Stimulated activated CD8-positive, alpha-beta memory T cell treated with anti-CD3 and anti-CD28 coated beads, Interleukin-7, amount 100 ng/mL, for 48 hours (primary cell): ENCODE measurements at regions not wholly inside any gene's neighbourhood (a gene's known extent, or its start where the extent isn't known, plus 50 kb on each side); places are given as distances from the start of the nearest gene placed in this dataset.

Experiments used
- DNase-seq, 2 donors: peaks; one replicate each; pipeline ENCODE4 v3.0.0-alpha.2; 2020; ENCODE audit warnings: low read depth in 1 of 2; ENCODE audit errors: extremely low read depth in 1 of 2

DNA sequence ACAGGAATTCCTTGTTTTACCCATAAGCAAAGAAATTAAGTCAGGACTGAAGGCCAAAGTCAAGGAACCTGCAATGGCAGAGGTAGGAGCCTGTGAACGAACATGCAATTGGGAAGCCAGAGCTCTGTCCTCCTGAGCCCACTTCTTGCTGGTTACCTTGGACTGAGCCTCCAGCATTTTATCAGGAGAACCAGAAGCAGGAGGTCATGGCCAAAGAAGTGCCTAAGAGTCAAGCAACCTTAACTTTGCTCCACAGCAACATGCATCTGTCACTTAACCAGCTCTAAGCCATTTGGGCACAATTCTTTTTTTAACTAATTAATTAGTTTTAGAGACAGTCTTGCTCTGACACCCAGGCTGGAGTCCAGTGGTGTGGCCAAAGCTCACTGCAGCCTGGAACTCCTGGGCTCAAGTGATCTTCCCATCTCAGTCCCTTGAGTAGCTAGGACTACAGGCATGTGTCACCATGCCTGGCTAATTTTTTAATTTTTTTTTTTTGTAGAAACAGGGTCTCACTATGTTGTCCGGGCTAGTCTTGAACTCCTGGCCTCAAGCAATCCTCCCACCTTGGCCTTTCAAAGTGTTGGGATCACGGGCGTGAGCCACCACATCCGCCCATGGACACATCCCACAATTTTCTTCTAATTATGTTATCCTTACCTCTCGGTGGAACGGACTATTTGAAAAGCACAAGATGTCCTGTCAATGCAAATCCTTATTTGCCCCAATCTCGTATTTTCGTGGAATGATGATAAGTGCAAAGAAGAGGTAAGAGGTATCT, 334.2 kb downstream of the CD83 start:
- no peak for DNase-seq

DNA sequence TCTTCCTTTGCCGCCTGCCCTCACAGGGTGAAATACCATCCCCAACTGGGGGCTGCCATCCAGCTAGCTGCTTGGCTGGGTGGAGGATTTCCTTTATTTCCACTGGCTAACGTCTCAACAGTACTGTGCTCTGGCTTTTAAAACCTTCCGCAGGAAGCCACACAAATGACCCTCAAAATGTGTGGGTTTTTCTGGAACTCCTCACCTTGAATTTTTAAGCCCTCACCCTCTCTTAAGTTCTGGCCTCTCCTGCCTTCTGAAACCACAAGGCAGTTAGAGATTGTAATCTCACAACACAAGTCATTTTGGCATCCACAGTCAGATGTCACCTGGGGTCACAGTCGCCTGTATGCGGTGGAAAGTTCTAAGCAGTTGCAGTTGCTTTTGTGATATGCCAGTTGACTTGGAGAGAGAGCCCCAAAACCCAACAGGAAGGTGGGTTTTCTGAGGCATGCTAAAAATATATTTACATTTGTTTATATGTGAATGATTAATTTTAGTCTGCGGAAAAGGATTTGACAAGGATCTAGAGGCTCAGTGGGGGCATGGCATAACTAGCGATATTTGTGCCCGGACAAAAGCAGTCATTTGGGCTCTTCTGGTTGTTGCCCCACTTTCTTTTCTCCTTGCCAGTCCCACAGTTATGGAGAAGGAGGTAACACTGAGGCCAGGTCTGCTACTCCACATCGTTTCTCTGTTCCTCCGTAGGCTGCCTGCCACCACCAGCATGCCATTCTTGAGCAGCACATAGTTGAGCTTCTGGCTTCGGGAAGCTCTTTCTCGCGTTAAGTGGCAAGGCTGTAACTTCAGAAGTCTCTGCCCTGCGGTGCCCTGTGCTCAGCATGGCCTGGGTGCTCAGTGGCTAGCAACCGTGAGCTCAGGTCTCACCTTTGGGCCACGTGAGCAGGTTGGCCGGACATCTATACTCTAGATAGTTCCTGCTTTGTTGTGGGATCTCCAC, 335.3 kb downstream of the CD83 start:
- peak; percentile 27 to 78 for DNase-seq

DNA sequence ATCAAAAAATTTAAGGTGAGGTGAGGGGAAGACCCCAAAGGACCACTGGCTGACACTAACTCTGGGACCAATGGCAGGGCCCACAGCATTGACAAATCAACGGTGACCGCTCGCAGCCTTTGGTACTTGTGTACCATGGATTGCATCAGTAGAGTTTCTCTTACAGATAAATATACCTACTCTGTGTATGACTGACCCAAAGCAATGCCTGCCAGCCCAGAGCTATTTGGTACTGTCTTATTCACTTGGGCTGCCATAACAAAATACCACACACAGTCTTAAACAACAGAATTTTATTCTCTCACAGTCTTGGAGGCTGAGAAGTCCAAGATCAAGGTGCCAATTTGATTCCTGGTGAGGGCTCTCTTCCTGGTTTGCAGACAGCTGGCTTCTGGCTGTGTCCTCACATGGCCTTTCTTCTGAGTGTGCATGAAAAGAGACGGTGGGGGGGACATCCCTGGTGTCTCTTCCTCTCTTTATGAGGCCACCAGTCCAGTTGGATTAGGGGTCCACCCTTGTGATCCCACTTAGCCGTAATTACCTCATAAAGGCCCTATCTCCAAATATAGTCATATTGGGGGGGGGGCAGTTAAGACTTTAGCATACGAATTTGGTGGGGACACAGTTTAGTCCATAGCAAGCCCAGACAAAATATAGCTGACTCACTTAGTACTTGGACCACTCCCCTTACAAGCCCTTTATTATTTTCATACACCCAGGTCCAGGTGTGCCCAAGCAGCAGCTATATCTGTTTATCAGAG, 336.3 kb downstream of the CD83 start:
- no peak for DNase-seq

DNA sequence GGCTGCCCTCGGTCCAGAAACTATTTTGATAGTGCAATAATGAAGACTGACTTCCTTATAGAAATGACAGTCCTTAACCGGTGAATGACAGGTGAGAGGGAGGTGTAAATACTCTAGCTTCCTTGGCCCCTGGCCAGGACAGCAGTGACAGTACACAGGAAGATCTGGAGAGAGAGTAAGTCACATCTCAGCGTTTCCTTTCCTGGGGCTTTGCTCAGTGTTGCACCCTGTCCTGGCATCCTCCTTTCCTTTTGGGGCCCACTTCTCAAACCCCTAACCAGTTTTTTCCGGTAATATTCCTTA, 336.9 kb downstream of the CD83 start:
- peak in 1 of 2 donors; percentile 34 for DNase-seq

DNA sequence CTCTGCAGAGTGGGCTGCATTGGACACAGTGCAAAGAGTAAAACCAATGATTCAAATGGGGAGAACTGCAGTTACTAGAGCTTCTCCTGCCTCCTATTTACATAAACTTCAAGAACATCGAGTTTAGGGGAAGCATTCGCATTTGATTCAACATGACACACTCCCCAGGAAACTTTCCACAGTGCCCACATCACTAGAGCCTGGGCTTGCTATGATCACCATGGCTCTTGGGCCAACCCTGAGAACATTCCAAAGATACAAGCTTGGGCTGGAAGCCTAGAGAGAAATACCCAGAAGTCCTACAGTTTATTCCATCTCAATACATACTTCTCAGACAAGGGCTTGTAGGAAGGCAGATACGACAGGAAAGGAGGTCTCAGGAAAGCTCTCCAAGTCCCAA, 337.9 kb downstream of the CD83 start:
- DNase-seq = no peak

DNA sequence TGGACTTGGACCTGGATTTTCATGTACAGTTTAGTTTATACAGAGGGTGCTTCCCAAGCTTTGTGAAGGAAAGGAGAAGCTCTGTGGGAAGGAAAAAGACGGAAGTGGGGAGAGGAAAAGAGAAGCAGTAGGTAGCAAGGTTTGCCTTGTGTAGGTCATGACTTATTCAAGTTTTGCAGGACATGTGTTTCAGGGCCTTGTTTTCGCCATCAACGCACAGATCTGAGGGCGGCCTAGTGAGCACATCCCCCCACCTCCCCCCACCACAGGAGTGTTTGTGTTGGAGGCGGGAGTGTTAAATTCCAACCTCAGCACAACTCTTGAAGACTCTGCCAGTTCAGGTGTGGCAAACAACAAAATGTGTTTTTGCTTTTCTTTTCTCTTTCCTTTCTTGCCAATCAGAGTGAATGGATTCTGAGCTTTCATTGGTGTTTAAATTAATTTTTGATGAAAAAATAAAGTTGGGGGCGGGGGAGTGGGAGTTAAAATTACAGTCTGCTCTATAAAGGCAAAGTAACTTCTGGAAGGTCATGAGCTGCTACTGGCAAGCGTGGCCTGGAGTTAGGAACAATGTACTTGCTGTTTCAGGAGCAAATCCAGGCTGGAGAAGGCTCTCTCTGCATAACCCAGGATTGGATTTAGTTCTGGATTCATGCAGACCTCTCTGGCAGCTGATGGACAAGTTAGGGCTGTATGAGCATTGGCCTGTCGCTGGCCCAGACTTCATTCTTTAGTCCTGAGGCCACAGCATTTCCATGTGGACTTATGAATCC, 338.5 kb downstream of the CD83 start:
- DNase-seq = no peak

DNA sequence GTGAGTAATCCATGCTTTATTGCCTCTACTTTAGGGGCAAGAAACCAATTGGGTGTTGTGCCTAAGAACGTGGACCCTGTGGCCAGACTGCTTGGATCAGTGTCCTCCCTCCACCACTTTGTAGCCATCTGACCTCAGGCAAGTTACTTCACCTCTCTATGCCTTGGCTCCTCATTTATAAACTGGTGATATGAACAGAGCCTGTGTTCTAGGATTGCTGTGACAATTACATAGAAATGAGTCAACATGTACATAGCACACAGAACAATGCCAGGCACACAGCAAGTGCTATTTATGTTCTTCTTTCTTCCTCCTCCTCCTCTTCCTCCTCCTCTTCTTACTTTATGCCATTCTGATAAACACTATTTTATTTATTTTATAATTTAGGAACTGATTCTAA, 339.4 kb downstream of the CD83 start:
- no peak for DNase-seq

DNA sequence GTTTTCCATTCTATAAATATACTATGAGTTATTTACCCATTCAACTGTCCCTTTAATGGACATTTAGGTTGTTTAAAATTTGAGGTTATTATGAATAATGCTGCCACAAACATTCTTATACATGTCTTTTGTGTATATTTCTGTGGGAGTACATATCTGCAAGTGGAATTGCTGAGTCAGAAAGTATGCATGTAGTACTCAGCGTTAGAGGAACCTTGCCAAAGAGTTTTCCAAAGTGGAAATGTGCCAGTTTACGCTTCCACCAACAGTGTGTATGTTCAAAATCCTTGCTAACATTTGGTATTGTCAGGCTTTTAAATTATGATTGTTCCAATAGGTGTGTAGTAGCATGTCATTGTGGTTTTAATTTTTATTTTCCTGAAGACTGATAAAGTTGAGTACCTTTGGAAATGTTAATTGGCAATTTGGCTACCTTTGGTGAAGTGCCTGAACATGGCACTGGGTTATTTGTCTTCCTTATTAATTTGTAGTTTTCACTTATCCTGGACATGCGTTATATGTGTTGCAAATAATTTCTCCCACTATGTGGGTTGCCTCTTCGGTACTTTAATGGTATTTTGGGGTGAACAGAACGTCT, 341.2 kb downstream of the CD83 start:
- DNase-seq = no peak

DNA sequence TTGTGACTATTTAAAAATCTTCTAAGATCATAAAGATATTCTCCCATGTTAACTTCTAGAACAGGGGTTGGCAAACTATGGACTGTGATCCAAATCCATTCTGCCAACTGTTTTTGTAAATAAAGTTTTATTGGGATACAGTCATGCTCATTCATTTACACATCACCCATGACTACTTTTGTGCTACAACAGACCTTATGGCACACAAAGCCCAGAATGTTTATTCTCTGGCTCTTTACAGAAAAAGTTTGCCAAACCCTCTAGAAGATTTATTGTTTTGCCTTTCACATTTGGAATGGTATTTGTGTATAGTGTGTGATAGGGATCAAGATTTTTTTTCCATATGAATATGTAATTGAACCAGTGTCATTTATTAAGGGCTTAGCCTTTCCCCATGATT, 341.7 kb downstream of the CD83 start:
- no peak for DNase-seq

DNA sequence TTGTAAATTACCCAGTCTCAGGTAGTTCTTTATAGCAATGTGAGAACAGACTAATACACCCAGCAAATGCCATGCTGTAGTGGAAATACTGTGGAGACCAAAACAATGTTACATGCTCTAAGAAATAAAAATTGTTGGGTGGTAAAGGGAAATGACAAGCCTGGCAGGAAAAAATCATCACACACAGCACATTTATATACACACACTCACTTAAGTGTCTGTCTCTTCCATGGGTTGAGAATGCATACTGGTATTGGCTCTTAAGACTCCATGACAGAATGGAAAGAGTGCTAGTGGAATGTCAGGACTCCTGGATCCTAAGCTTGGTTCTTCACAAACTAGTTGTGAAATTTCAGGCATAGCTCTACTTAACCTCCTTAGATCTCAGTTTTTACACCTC, 343.0 kb downstream of the CD83 start:
- DNase-seq = no peak

DNA sequence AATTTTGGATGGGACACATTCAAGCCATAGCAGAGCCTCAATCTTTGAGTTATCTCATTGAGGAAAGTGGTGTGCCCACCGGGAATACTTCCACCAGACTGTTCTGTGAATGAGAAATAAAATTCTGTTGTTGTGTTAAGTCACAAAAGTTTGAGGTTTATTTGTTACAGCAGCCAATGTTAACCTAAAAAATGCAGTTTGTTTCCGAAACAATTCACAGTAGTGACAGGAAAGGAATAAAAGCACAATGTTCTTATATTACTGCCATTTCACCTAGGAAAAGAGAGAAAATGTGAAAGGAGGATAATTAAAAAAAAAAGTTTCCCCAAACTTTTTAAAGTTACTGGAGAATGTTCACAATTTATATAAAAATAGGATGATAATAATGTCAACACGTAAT, 344.6 kb downstream of the CD83 start:
- DNase-seq = no peak

DNA sequence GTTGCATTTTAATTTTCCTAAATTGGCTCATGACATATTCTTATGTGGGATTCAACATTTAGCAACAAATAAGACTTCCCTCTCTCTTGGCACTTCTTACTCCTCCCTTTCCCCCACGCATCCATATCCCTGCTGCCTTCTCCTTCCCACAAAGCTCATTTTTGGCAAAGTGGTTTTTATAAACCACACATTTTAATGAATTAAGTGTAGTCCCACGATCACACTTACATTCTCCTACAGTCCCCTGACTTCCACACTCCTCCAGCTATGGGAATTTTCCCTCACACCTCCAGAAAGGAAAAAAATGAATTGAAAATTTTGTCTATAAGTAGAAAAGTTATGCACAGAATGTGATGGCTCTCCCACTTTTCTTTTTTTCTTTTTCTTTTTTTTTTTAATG, 345.0 kb downstream of the CD83 start:
- DNase-seq = no peak

DNA sequence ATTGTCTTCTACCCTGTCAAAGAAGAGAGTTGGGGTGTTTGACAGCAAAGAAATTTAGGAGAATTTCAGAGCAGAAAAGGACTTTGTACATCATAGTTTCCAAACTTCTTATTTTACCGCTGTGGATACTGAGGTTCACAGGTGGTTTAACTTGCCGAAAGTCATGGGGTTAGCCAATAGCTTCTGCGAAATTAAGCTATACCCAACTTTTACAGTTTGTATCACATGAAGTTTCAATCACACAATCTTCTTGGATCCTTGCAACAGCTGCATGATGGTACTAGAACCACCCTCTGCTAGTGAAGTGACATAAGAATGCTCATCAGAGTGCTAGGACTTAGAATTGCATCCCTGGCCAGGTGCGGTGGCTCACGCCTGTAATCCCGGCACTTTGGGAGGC, 345.5 kb downstream of the CD83 start:
- no peak for DNase-seq

DNA sequence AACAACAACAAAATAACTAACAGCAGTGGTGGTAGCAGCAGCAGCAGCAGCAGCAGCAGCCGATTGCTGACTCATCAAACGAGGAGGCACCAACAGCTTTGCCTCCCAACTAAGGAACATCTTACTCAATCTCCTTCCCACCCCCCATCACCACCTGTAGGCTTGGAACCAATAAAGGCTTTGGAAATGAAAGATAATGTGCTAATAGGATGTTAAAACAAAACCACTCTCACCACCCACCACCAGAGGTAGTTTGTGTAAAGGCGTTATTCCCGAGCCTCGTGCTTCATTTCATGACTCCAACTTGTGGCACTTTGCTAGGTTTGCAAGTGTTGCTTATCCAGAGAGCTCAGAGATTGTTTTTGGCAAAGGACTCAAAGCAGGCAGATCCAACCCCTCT, 346.5 kb downstream of the CD83 start:
- DNase-seq = no peak

DNA sequence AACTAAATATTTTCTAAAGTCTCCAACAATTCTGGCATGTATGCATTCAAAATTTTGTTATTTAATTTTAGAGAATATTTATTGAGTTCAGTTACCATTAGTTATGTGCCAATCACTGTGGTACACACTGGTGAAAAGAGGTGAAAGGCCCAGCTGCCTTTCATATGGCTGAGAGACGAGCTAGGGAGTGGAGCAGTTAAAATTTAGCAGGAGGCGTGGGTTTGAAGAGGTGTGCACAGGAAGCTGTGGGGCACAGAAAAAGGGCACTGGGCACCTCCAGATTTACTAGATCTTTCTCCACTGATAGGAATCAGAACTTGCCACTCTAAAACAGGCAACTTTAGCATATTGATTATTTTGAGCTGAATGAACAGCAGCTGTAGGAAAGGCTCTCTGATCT, 347.1 kb downstream of the CD83 start:
- DNase-seq = no peak

DNA sequence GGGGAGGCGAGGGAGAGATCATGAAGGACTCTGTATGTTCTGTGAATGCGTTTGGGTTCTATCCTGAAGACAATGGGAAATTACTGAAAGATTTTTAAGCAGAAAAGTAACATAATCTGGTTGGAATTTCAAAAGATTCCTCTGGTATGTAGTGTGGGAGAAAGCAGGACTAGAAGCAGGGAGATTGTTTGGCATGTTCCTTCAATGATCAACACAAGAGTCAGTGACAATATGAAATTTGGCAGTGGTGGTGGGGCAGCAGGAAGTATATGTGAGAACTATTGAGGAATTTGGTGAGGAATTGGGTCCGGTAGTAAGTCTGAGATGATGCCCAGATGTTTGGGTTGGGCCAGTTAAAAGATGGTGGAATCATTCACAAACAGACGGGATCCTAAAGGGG, 348.7 kb downstream of the CD83 start:
- DNase-seq = no peak

DNA sequence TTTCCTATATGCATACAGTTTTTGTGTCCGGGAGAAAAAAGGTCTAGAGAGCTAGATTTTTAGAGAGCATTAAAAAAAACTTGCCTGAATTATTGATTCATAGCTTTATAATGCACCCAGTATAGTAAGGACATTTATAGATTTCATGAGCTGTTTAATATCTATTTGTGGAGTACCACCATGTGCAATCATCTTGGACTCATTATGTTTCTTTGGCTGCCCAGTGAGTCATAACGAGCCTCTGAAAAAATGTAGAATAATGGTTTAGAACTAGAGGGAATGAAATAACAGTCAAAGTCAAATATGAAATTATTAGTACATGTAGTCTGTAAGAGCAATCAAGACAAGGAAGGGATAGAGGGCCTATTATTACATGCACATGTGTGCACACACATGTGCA, 350.0 kb downstream of the CD83 start:
- DNase-seq = no peak

DNA sequence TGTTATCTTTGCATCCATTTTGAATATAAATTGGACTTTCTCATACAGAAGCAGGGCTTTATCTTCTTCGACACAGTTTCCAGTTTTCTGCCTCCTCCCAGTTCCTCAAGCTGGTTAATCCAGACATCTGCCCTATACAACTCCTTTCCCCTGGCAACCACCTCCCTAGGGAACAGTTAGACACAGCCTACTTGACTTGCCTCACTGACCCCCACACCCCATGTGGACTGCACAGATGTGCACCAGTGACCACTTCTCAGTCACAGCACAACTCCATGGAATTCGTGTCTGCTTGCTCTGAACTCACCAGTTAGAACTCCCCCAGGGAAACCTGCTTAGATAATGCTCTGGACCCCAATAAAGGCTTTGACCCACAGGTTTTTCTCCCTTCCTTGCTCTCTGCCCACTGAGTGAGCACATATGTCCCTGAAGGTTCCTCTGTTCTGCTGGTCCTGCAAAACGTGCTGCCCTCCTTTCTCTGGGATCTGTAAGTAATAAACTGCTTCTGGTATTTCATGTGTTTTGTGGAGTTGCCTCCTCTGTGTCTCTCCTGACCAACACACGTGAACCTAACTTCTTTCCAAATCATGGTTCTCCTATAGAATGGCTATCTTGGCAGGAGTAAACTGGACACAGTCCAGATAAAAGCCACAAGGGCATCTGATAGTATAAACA, 351.2 kb downstream of the CD83 start:
- DNase-seq = no peak

DNA sequence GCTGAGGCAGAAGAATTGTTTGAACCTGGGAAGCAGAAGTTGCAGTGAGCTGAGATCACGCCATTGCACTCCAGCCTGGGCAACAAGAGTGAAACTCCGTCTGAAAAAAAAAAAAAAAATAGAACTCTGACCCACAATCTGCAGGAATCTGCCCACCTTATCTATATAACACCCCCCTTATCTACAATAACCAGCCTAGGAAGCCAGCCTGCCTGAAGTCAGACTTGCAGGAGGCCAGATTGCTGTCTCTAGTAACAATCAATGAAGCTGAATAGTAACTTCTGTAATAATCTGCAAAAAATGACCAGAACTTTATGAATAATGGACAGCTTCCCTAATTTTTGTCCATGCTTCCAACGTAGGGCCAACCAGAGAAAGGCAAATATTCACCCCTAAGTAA, 352.5 kb downstream of the CD83 start:
- no peak for DNase-seq

DNA sequence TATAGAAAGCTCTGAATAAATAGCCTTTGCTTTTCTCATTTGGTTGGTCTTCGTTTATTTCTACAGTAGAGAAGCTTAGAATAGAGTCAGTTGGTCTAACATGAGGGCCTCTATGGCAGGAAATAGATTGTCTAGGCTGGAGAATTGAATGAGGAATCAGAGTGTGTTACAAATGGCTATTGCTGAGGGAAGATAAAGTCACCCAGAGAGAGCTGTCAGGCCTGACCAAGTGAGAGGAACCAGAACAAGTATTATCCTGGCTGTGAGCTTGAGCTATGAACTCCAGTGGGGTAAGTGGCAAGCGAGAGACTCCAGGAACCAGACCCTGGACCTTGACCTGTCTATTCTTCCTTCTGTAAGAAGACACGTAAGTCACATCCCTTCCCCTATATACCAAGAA, 353.1 kb downstream of the CD83 start:
- no peak for DNase-seq
